Stomach (tissue), 8 donors: ENCODE measurements at regions not wholly inside any gene's neighbourhood (a gene's known extent, or its start where the extent isn't known, plus 50 kb on each side); places are given as distances from the start of the nearest gene placed in this dataset.

Source experiments
- DNase-seq, 2 donors: peaks; one replicate each; pipeline versions ENCODE4 v3.0.0 to v3.0.0-alpha.2; 2013 to 2019
- H3K27ac ChIP-seq, 5 donors: fragments of 200-600 bp in 4 of 5; sonication (generic) in 4 of 5; one replicate each; pipeline ENCODE4 v1.5.1; 2013 to 2019; ENCODE audit warnings: mild to moderate bottlenecking in 1 of 5, moderate library complexity in 1 of 5
- H3K27me3 ChIP-seq, 3 donors: fragments of 200-600 bp; sonication (generic); one replicate each; pipeline ENCODE4 v1.5.1; 2017 to 2019; ENCODE audit warnings: mixed run types in 1 of 3
- H3K36me3 ChIP-seq, 4 donors: fragments of 200-600 bp; sonication (generic); 1 replicate in 3 of 4; 2 replicates in 1 of 4; pipeline ENCODE4 v1.5.1; 2016 to 2019
- H3K4me1 ChIP-seq, 4 donors: fragments of 200-600 bp; sonication (generic); one replicate each; pipeline ENCODE4 v1.5.1; 2016 to 2019
- H3K4me3 ChIP-seq, 4 donors: fragments of 200-600 bp; sonication (generic) in 3 of 4; one replicate each; pipeline ENCODE4 v1.5.1; 2016 to 2019; ENCODE audit warnings: mild to moderate bottlenecking in 1 of 4
- H3K9me3 ChIP-seq, 4 donors: fragments of 200-600 bp; sonication (generic); one replicate each; pipeline ENCODE4 v1.5.1; 2016 to 2019
- CTCF ChIP-seq, 7 experiments: fragments of 450-650 bp in 4 of 7; fragments of 200-600 bp in 3 of 7; sonication (generic) in 3 of 7; IDR thresholded peaks; one replicate each; pipeline ENCODE4 v1.5.1; 2016 to 2019; ENCODE audit warnings: antibody characterized with exemption in 7 of 7, control low read depth in 2 of 7, mild to moderate bottlenecking in 1 of 7
- EP300 ChIP-seq: sonication (generic); formaldehyde crosslinking; IDR thresholded peaks from one replicate; pipeline ENCODE4 v1.6.1; 2017; ENCODE audit warnings: antibody characterized with exemption
- POLR2A ChIP-seq, 4 donors: fragments of 450-650 bp; IDR thresholded peaks; one replicate each; pipeline ENCODE4 v1.6.1; 2016; ENCODE audit warnings: antibody characterized with exemption in 4 of 4, control low read depth in 2 of 4, mild to moderate bottlenecking in 1 of 4, moderate library complexity in 1 of 4
- POLR2AphosphoS5 ChIP-seq, 3 donors: sonication (generic); formaldehyde crosslinking; IDR thresholded peaks; one replicate each; pipeline ENCODE4 v1.6.1; 2016; ENCODE audit warnings: antibody characterized with exemption in 3 of 3
- WGBS, 5 donors: extraction: QIAGEN DNeasy Blood & Tissue Kit in 3 of 5; methylation state at CpG; one replicate each; pipeline versions ENCODE4 v1.1.5 to v1.1.7; 2013 to 2018; 5-methylcytosine and 5-hydroxymethylcytosine counted together
- intact Hi-C: fragments of 100-400 bp; cut with DNase I; formaldehyde crosslinking; loops from one replicate; pipeline ENCODE4 v1.15.1; 2023; ENCODE audit warnings: low total_unique reads
- donor health status: healthy with polysubstance abuse.
- donor health status: Bipolar disorder and iron deficiency.
- donor health status: healthy.

DNA sequence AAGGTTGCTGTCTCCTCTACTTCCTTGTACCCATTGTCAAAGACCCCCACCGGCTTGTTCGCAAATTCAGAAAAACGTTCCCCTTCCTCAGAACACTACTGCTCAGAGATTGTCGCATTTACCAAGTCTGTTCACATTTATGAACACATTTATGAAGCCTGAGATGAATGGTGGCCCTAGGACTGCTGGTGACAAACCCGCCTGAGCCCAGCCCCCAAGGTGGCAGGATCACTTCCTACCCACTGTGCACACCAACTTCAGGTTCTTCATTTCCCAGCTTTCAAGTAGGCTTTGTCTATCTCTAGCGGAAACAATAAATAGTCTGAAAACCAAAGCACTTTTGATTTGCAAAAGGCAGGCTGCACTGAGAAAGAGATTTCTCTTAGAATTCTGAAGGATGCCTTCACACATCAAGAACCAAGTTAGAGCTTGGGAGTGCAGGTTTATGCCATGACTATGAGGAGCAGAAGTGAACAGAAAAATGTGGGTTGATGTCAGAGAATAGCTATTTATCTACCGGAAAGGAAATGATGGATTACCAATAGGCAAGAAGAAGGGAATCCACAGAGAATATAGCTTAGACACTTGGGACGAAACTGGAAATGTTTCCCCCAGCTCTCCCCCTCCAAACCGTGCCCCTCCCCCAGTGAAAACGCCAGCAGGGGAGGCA lies 200.5 kb downstream of the TOMM20 start:
- Histone ChIP-seq H3K4me1 (peaks cover 23 to 33% (median 30%) of the 10 kb centered on the region in 4 donors), H3K27ac (no peak overlapping the region), H3K9me3 (no peaks in the 10 kb centered on the region), H3K27me3 (no peaks in the 10 kb centered on the region), H3K36me3 (no peaks in the 10 kb centered on the region), H3K4me3 (no peak overlapping the region)
- no peak for TF ChIP-seq POLR2A (IDR thresholded peaks at IDR 0.05)
- TF ChIP-seq CTCF (IDR thresholded peaks at IDR 0.05), result no peak
- TF ChIP-seq EP300, result no peak
- no peak for TF ChIP-seq POLR2AphosphoS5 (IDR thresholded peaks at IDR 0.05)
- 78 to 86% (median 80%) methylated on average over 10 of the region's 10 CpGs for WGBS, 5 donors
- DNase-seq, result no peak
- intact Hi-C loops, result no loop called here

DNA sequence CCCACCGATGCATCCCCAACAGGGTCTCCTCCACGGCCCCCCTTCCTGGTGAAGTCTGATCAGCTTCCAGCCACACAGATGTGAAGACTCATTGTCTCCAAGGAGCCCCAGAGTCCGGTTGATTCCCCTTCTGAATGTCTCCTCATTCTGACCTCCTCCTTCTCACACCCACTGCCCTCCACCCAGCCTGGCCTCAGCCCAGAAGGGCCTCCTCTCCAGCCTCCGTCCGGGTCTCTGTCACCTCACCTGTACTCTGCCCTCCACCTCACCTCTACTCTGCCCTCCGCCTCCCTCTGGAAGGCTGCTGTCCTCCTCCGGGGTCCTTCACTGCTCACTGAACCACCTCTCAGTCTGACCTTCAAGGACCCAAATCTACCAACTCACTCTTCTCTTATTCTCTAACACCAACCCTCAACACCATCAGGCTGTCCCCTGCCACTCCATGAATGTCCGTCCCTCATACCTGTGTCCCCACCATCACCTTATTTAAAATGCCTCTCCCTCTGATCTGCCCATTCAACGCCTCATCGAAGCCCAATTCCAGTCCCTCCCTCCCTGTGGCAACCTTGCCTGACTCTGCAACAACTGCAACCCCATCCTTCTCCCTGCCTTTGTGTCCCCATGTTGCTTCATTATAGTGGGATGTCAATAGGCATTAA lies 201.2 kb downstream of the TOMM20 start:
- Histone ChIP-seq H3K4me1 (peaks cover 20 to 29% (median 23%) of the 10 kb centered on the region in 4 donors), H3K27ac (peak overlapping the region in 2 of 5 donors; percentile 74 to 77), H3K9me3 (no peaks in the 10 kb centered on the region), H3K27me3 (no peaks in the 10 kb centered on the region), H3K4me3 (no peak overlapping the region), H3K36me3 (no peaks in the 10 kb centered on the region)
- 82 to 88% (median 86%) methylated on average over 10 of the region's 10 CpGs for WGBS, 5 donors
- TF ChIP-seq POLR2AphosphoS5 (IDR thresholded peaks at IDR 0.05), result no peak
- TF ChIP-seq CTCF (IDR thresholded peaks at IDR 0.05), result no peak
- peak in 1 of 2 donors; percentile 32 for DNase-seq
- intact Hi-C loops, result no loop called here

DNA sequence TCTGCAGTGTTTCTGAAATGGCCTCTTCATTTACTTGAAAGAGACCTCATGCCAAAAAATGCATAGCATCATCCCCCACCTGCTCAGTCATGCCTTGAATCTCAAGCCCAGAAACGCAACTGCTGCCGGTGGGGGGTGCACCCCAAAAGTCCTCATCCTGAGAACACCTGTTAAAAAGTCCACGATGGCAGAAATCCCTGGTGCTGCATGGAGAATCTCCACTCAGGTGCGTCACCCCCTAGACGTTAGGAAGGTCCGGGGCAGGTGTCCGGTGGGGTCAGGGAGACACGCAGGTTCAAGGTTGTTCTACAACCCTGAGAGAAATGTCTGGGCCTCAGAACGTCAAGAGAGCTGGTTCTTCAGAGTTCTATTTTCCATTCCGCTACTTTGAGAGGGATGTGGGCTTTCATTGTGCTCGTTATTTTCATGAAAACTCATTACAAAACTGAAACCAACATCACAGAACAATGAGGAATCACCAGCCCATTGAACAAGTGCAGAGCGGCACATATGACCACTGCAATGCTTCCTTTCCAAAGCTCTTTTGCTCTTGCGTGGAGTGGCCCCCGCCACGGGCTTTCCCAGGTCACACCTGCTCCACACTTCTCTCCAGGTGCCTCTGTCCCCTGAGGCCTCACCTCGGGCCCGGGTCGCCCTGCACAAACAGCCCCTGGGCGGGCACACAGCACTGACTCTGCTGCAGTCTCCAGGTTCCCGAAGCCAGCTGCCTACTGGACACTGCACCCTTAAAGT lies 201.9 kb downstream of the TOMM20 start:
- H3K9me3 ChIP-seq, result no peaks in the 10 kb centered on the region
- no peaks in the 10 kb centered on the region for H3K27me3 ChIP-seq
- no peak overlapping the region for H3K4me3 ChIP-seq
- peak overlapping the region in 4 of 5 donors; percentile 67 to 77 (median 75) for H3K27ac ChIP-seq
- 61 to 69% (median 67%) methylated on average over 17 to 20 of the region's 20 CpGs for WGBS, 5 donors
- H3K36me3 ChIP-seq, result no peaks in the 10 kb centered on the region
- TF ChIP-seq POLR2AphosphoS5 (IDR thresholded peaks at IDR 0.05), result no peak
- no peak for TF ChIP-seq CTCF (IDR thresholded peaks at IDR 0.05)
- TF ChIP-seq EP300, result no peak
- TF ChIP-seq POLR2A (IDR thresholded peaks at IDR 0.05), result no peak
- intact Hi-C loops, result no loop called here
- DNase-seq, result peak in 1 of 2 donors; percentile 49
- peaks cover 21 to 31% (median 27%) of the 10 kb centered on the region in 4 donors for H3K4me1 ChIP-seq

DNA sequence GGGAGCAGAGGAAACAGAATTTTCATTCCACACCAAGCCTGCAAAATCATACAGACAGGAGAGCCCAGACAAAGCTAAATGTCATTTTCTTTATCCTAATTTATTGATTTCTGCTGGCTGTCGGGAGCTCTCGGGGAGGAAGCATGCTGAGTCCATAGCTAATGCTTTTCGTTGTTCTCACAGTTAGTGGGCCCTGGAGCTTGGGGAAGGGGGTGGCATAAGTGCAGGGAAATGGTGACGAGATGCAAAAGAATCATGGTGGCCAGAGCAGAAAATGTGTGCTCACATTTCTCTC lies 202.4 kb downstream of the TOMM20 start:
- Histone ChIP-seq H3K9me3 (no peaks in the 10 kb centered on the region), H3K27me3 (no peaks in the 10 kb centered on the region), H3K4me1 (peaks cover 27 to 36% (median 32%) of the 10 kb centered on the region in 4 donors), H3K4me3 (no peak overlapping the region), H3K27ac (peak overlapping the region in 4 of 5 donors; percentile 67 to 77 (median 75)), H3K36me3 (no peaks in the 10 kb centered on the region)
- TF ChIP-seq EP300 (no peak), POLR2A (IDR thresholded peaks at IDR 0.05) (no peak), CTCF (IDR thresholded peaks at IDR 0.05) (no peak), POLR2AphosphoS5 (IDR thresholded peaks at IDR 0.05) (no peak)
- DNase-seq, result no peak
- intact Hi-C loops, result no loop called here
- 35 to 45% (median 37%) methylated on average over 4 of the region's 4 CpGs for WGBS, 5 donors
